Stimulated activated naive CD8-positive, alpha-beta T cell treated with anti-CD3 and anti-CD28 coated beads, Interleukin-15, amount 100 ng/mL, for 72 hours (primary cell): ENCODE measurements at regions not wholly inside any gene's neighbourhood (a gene's known extent, or its start where the extent isn't known, plus 50 kb on each side); places are given as distances from the start of the nearest gene placed in this dataset.
"Not testable (repeated sequence)": the region's sequence is repeated elsewhere in the genome, so short reads cannot be mapped to it uniquely, and the experiment has no call there.

Experiments
- ATAC-seq: fragments of 150-1000 bp; cut with Tn5 transposase; 2 replicates; pipeline ENCODE4 v1.10.0; 2021; ENCODE audit warnings: mild to moderate bottlenecking, moderate library complexity
- DNase-seq, 2 donors: peaks; one replicate each; pipeline ENCODE4 v3.0.0; 2021 to 2022
- H3K27ac Mint-ChIP-seq, 2 donors: one replicate each; pipeline ENCODE4 v1.8.0; 2022; ENCODE audit warnings: mild to moderate bottlenecking in 2 of 2, mixed read lengths in 2 of 2, moderate library complexity in 2 of 2
- H3K27me3 Mint-ChIP-seq: one replicate; pipeline ENCODE4 v1.8.0; 2022; ENCODE audit warnings: mixed read lengths
- H3K4me1 Mint-ChIP-seq: one replicate; pipeline ENCODE4 v1.8.0; 2022; ENCODE audit warnings: mild to moderate bottlenecking, mixed read lengths
- H3K4me3 Mint-ChIP-seq, 2 donors: one replicate each; pipeline ENCODE4 v1.8.0; 2022; ENCODE audit warnings: mild to moderate bottlenecking in 2 of 2, mixed read lengths in 2 of 2, moderate library complexity in 1 of 2
- H3K9me3 Mint-ChIP-seq, 2 donors: one replicate each; pipeline ENCODE4 v1.8.0; 2022; ENCODE audit warnings: mixed read lengths in 2 of 2

- not testable (repeated sequence) for H3K27ac Mint-ChIP-seq, DNase-seq, H3K4me1 Mint-ChIP-seq, H3K27me3 Mint-ChIP-seq, H3K4me3 Mint-ChIP-seq, ATAC-seq
- H3K9me3 Mint-ChIP-seq = peaks cover 22 to 28% of the 10 kb centered on the region in 2 donors
Observed at GRCh38 chr12:27165958-27166357, 78.1 kb upstream of the STK38L start.

DNA sequence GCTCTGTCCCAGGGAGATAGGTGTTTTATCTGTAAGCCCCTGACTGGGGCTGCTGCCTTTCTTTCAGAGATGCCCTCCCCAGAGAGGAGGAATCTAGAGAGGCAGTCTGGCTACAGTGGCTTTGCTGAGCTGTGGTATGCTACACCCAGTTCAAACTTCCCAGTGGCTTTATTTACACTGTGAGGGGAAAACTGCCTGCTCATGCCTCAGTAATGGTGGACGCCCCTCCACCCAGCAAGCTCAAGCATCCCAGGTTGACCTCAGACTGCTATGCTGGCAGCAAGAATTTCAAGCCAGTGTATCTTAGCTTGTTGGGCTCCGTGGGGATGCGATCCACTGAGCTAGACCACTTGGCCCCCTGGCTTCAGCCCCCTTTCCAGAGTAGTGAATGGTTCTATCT is 72.6 kb upstream of the STK38L start:
- H3K27me3 Mint-ChIP-seq, H3K27ac Mint-ChIP-seq, H3K4me3 Mint-ChIP-seq, DNase-seq, H3K4me1 Mint-ChIP-seq, ATAC-seq: not testable (repeated sequence)
- H3K9me3 Mint-ChIP-seq = peaks cover 21 to 37% of the 10 kb centered on the region in 2 donors

GRCh38 chr12:27176765-27177164 is 67.3 kb upstream of the STK38L start:
- Mint-ChIP-seq H3K27ac (no peak overlapping the region), H3K4me1 (peaks cover 38% of the 10 kb centered on the region), H3K9me3 (peaks cover 5 to 6% of the 10 kb centered on the region in 2 donors), H3K27me3 (no peaks in the 10 kb centered on the region), H3K4me3 (no peak overlapping the region)
- ATAC-seq = peak; percentile 46
- no peak for DNase-seq

GRCh38 chr12:27177706-27178105 is 66.4 kb upstream of the STK38L start:
- H3K4me1 Mint-ChIP-seq = peaks cover 38% of the 10 kb centered on the region
- no peak overlapping the region for H3K4me3 Mint-ChIP-seq
- ATAC-seq (no peak), DNase-seq (no peak)
- H3K9me3 Mint-ChIP-seq = peaks cover 0 to 5% of the 10 kb centered on the region in 2 donors
- H3K27ac Mint-ChIP-seq = no peak overlapping the region
- no peaks in the 10 kb centered on the region for H3K27me3 Mint-ChIP-seq

DNA sequence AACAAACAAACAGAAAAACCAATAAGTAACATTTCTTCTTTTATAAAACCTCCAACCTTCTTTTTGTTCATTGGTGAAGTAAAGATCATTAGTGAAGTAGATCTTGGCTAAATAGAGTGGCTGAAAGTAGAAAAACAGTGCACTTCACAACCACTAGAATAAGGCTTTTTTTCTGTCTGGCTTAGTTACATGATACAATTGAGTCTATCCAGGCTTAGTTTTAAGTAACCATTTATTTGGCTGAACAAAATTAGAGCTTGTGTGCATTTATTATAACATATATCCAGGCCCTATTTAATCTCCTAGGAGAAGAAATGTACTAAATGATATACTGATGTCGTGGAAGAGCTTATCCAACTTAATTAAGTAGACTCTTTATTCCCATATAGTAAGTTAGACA is 65.8 kb upstream of the STK38L start:
- H3K27me3 Mint-ChIP-seq = no peaks in the 10 kb centered on the region
- H3K9me3 Mint-ChIP-seq = peaks cover 0 to under 1% of the 10 kb centered on the region in 2 donors
- H3K4me3 Mint-ChIP-seq = no peak overlapping the region
- ATAC-seq (no peak), DNase-seq (no peak)
- peak overlapping the region in 1 of 2 donors; percentile 41 for H3K27ac Mint-ChIP-seq
- H3K4me1 Mint-ChIP-seq = peaks cover 38% of the 10 kb centered on the region

- ATAC-seq (no peak), DNase-seq (no peak)
- H3K4me1 Mint-ChIP-seq = peaks cover 38% of the 10 kb centered on the region
- H3K27me3 Mint-ChIP-seq = no peaks in the 10 kb centered on the region
- H3K27ac Mint-ChIP-seq = peak overlapping the region; percentile 69 to 80
- H3K4me3 Mint-ChIP-seq = peak overlapping the region; percentile 51 to 57
- no peaks in the 10 kb centered on the region for H3K9me3 Mint-ChIP-seq
Observed at GRCh38 chr12:27178723-27179399, 65.2 kb upstream of the STK38L start.

- peaks cover 38% of the 10 kb centered on the region for H3K4me1 Mint-ChIP-seq
Observed at GRCh38 chr12:27179400-27180214, 64.5 kb upstream of the STK38L start.

GRCh38 chr12:27180906-27181505 is 63.1 kb upstream of the STK38L start:
- ATAC-seq (no peak), DNase-seq (no peak)
- H3K27ac Mint-ChIP-seq = no peak overlapping the region
- H3K4me1 Mint-ChIP-seq = peaks cover 49% of the 10 kb centered on the region
- no peak overlapping the region for H3K4me3 Mint-ChIP-seq
- no peaks in the 10 kb centered on the region for H3K27me3 Mint-ChIP-seq
- H3K9me3 Mint-ChIP-seq = no peaks in the 10 kb centered on the region

More at GRCh38 chr12:27179400-27180214, 64.5 kb upstream of the STK38L start:
- Mint-ChIP-seq H3K9me3 (no peaks in the 10 kb centered on the region), H3K27me3 (no peaks in the 10 kb centered on the region), H3K27ac (peak overlapping the region; percentile 69 to 80), H3K4me3 (peak overlapping the region; percentile 51 to 57)
- DNase-seq = peak; percentile 47 to 65
- peak; percentile 98 for ATAC-seq

DNA sequence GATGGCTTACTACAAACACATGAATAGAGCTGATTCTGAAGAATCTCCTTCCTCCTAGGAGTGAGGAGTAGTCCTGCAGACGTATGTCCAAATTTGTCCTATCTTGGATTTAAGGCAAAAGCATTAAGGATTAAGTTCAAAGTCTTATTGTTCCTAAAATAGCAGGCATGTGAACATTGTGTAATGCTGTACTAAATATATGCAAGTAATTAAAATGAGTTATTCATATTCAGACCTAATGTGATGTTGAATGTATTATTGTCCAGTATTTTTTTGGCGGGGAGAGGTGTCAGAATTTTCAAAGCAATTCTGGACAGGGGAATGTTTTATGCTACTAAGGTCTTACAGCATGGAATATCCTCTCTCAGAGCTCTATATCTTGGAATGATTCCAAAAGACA is 60.7 kb upstream of the STK38L start:
- H3K9me3 Mint-ChIP-seq = no peaks in the 10 kb centered on the region
- no peak overlapping the region for H3K27ac Mint-ChIP-seq
- peaks cover 47% of the 10 kb centered on the region for H3K4me1 Mint-ChIP-seq
- no peak for ATAC-seq
- no peak for DNase-seq
- H3K27me3 Mint-ChIP-seq = no peaks in the 10 kb centered on the region
- no peak overlapping the region for H3K4me3 Mint-ChIP-seq

DNA sequence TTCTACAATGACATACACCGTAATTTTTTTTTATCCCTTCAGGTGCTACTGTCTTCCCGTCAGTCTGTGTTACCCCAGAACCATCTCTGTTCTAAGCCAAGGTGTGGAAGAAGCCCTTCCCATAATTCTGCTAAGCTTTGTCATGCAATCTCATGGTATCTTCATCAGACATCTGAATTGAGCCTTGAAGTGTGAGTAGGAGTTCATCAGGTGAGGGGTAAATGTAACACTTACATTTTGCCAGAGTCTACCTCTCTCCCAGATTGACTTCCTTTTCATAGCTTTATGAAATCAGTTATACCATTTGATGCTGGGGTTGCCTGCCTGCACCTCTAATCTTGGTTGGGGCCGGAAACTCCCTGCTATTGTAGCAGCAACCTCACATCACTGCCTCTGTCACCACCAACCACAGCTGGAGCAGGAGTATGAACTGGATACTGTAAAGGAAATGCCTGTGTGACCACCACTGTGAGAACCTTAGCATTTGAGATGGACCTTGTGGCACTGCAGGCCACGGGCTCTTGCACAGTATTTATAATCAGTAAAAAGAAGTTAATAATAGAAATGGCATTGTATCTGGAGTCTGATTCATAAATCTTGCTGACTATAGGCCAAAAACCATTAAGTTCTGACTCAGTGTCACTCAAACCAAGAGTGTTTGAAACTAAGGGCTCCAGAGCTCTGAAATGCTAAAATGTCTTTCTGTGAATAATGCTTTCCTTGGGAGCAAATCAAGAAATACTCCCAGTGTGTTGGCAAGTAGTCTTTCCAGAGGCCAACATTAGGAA is 58.7 kb upstream of the STK38L start:
- H3K27ac Mint-ChIP-seq = peak overlapping the region in 1 of 2 donors; percentile 42

GRCh38 chr12:27186022-27186839 is 57.9 kb upstream of the STK38L start:
- ATAC-seq (no peak), DNase-seq (no peak)
- H3K27me3 Mint-ChIP-seq = no peaks in the 10 kb centered on the region
- peaks cover 19% of the 10 kb centered on the region for H3K4me1 Mint-ChIP-seq
- H3K27ac Mint-ChIP-seq = no peak overlapping the region
- no peaks in the 10 kb centered on the region for H3K9me3 Mint-ChIP-seq
- H3K4me3 Mint-ChIP-seq = no peak overlapping the region

More for the DNA sequence above, 58.7 kb upstream of the STK38L start:
- Mint-ChIP-seq H3K4me1 (peaks cover 26% of the 10 kb centered on the region), H3K4me3 (peak overlapping the region in 1 of 2 donors; percentile 3), H3K27me3 (no peaks in the 10 kb centered on the region), H3K9me3 (no peaks in the 10 kb centered on the region)
- ATAC-seq (peak; percentile 96), DNase-seq (peak; percentile 40 to 63)

- no peak for DNase-seq
- H3K27ac Mint-ChIP-seq = no peak overlapping the region
- H3K9me3 Mint-ChIP-seq = no peaks in the 10 kb centered on the region
- H3K4me3 Mint-ChIP-seq = no peak overlapping the region
- no peaks in the 10 kb centered on the region for H3K27me3 Mint-ChIP-seq
- peaks cover 19% of the 10 kb centered on the region for H3K4me1 Mint-ChIP-seq
- ATAC-seq = no peak
Observed at GRCh38 chr12:27187697-27188096, 56.4 kb upstream of the STK38L start.

- Mint-ChIP-seq H3K27ac (no peak overlapping the region), H3K4me1 (peaks cover 10% of the 10 kb centered on the region), H3K9me3 (no peaks in the 10 kb centered on the region), H3K4me3 (no peak overlapping the region), H3K27me3 (no peaks in the 10 kb centered on the region)
- no peak for DNase-seq
- ATAC-seq = no peak
Observed at GRCh38 chr12:27190761-27191160, 53.3 kb upstream of the STK38L start.

- Mint-ChIP-seq H3K27ac (peak overlapping the region in 1 of 2 donors; percentile 22), H3K9me3 (no peaks in the 10 kb centered on the region), H3K27me3 (no peaks in the 10 kb centered on the region), H3K4me1 (peaks cover 2% of the 10 kb centered on the region), H3K4me3 (no peak overlapping the region)
- no peak for DNase-seq
- no peak for ATAC-seq
Observed at GRCh38 chr12:27191531-27191930, 52.6 kb upstream of the STK38L start.
